Suprapubic skin (tissue), 4 donors: ENCODE measurements at regions not wholly inside any gene's neighbourhood (a gene's known extent, or its start where the extent isn't known, plus 50 kb on each side); places are given as distances from the start of the nearest gene placed in this dataset.

ENCODE experiments used
- DNase-seq, 2 donors: peaks; one replicate each; pipeline ENCODE4 v3.0.0-alpha.2; 2019; ENCODE audit warnings: low spot score in 2 of 2
- H3K27ac ChIP-seq: fragments of 200-600 bp; sonication (generic); one replicate; pipeline ENCODE4 v1.5.1; 2019
- H3K27me3 ChIP-seq: fragments of 200-600 bp; sonication (generic); one replicate; pipeline ENCODE4 v1.5.1; 2019
- H3K36me3 ChIP-seq: fragments of 200-600 bp; sonication (generic); one replicate; pipeline ENCODE4 v1.5.1; 2019
- H3K4me1 ChIP-seq: fragments of 200-600 bp; sonication (generic); one replicate; pipeline ENCODE4 v1.5.1; 2019
- H3K4me3 ChIP-seq: fragments of 200-600 bp; sonication (generic); one replicate; pipeline ENCODE4 v1.5.1; 2019; ENCODE audit warnings: mild to moderate bottlenecking
- H3K9me3 ChIP-seq: fragments of 200-600 bp; sonication (generic); one replicate; pipeline ENCODE4 v1.5.1; 2019
- CTCF ChIP-seq, 2 donors: fragments of 200-600 bp in 1 of 2; fragments of 450-650 bp in 1 of 2; sonication (generic) in 1 of 2; IDR thresholded peaks; one replicate each; pipeline ENCODE4 v1.5.1; 2016 to 2019; ENCODE audit warnings: antibody characterized with exemption in 2 of 2, mild to moderate bottlenecking in 1 of 2, moderate library complexity in 1 of 2
- EP300 ChIP-seq: sonication (generic); formaldehyde crosslinking; IDR thresholded peaks from one replicate; pipeline ENCODE4 v1.6.1; 2017; ENCODE audit warnings: antibody characterized with exemption
- POLR2A ChIP-seq, 2 donors: fragments of 450-650 bp; IDR thresholded peaks; one replicate each; pipeline ENCODE4 v1.6.1; 2017; ENCODE audit warnings: antibody characterized with exemption in 2 of 2, mild to moderate bottlenecking in 2 of 2, moderate library complexity in 2 of 2
- POLR2AphosphoS5 ChIP-seq, 3 donors: sonication (generic); formaldehyde crosslinking; IDR thresholded peaks; one replicate each; pipeline ENCODE4 v1.6.1; 2017; ENCODE audit warnings: antibody characterized with exemption in 3 of 3
- WGBS: methylation state at CpG from one replicate; pipeline ENCODE4 v1.1.5; 2018; 5-methylcytosine and 5-hydroxymethylcytosine counted together

GRCh38 chr3:110139821-110140220, 802.5 kb upstream of the DPPA4 start:
- H3K4me3 ChIP-seq, result no peak overlapping the region
- H3K9me3 ChIP-seq, result no peaks in the 10 kb centered on the region
- H3K36me3 ChIP-seq, result no peaks in the 10 kb centered on the region
- no peaks in the 10 kb centered on the region for H3K27me3 ChIP-seq
- DNase-seq, result no peak
- TF ChIP-seq POLR2A (IDR thresholded peaks at IDR 0.05) (no peak), EP300 (no peak), POLR2AphosphoS5 (IDR thresholded peaks at IDR 0.05) (no peak), CTCF (IDR thresholded peaks at IDR 0.05) (no peak)
- WGBS, result 51% methylated on average over 2 of the region's 2 CpGs
- H3K4me1 ChIP-seq, result no peaks in the 10 kb centered on the region
- no peak overlapping the region for H3K27ac ChIP-seq

GRCh38 chr3:110149763-110150162, 812.4 kb upstream of the DPPA4 start:
- H3K36me3 ChIP-seq, result no peaks in the 10 kb centered on the region
- H3K4me3 ChIP-seq, result no peak overlapping the region
- H3K27ac ChIP-seq, result no peak overlapping the region
- TF ChIP-seq POLR2AphosphoS5 (IDR thresholded peaks at IDR 0.05) (no peak), POLR2A (IDR thresholded peaks at IDR 0.05) (no peak), EP300 (no peak), CTCF (IDR thresholded peaks at IDR 0.05) (no peak)
- H3K4me1 ChIP-seq, result no peaks in the 10 kb centered on the region
- DNase-seq, result no peak
- H3K9me3 ChIP-seq, result no peaks in the 10 kb centered on the region
- H3K27me3 ChIP-seq, result no peaks in the 10 kb centered on the region

GRCh38 chr3:110157221-110157620, 819.9 kb upstream of the DPPA4 start:
- TF ChIP-seq POLR2A (IDR thresholded peaks at IDR 0.05) (no peak), CTCF (IDR thresholded peaks at IDR 0.05) (no peak), EP300 (no peak), POLR2AphosphoS5 (IDR thresholded peaks at IDR 0.05) (no peak)
- 85% methylated on average over 4 of the region's 4 CpGs for WGBS
- Histone ChIP-seq H3K4me3 (no peak overlapping the region), H3K27ac (no peak overlapping the region), H3K4me1 (no peaks in the 10 kb centered on the region), H3K9me3 (no peaks in the 10 kb centered on the region), H3K36me3 (no peaks in the 10 kb centered on the region), H3K27me3 (no peaks in the 10 kb centered on the region)
- no peak for DNase-seq

GRCh38 chr3:110164632-110165369, 827.5 kb upstream of the DPPA4 start:
- H3K9me3 ChIP-seq, result no peaks in the 10 kb centered on the region
- no peaks in the 10 kb centered on the region for H3K27me3 ChIP-seq
- TF ChIP-seq POLR2A (IDR thresholded peaks at IDR 0.05) (no peak), POLR2AphosphoS5 (IDR thresholded peaks at IDR 0.05) (no peak), CTCF (IDR thresholded peaks at IDR 0.05) (no peak), EP300 (no peak)
- no peak overlapping the region for H3K4me3 ChIP-seq
- DNase-seq, result no peak
- no peaks in the 10 kb centered on the region for H3K4me1 ChIP-seq
- H3K27ac ChIP-seq, result no peak overlapping the region
- no peaks in the 10 kb centered on the region for H3K36me3 ChIP-seq
- 60% methylated on average over 6 of the region's 6 CpGs for WGBS

- Histone ChIP-seq H3K4me3 (no peak overlapping the region), H3K27ac (no peak overlapping the region), H3K4me1 (no peaks in the 10 kb centered on the region), H3K9me3 (no peaks in the 10 kb centered on the region), H3K36me3 (no peaks in the 10 kb centered on the region), H3K27me3 (no peaks in the 10 kb centered on the region)
- 25% methylated on average over 3 of the region's 3 CpGs for WGBS
- TF ChIP-seq POLR2A (IDR thresholded peaks at IDR 0.05) (no peak), EP300 (no peak), POLR2AphosphoS5 (IDR thresholded peaks at IDR 0.05) (no peak), CTCF (IDR thresholded peaks at IDR 0.05) (no peak)
- no peak for DNase-seq
Measured at GRCh38 chr3:110165370-110165743, 828.0 kb upstream of the DPPA4 start.
